HG02943 (cell line): ENCODE measurements at regions not wholly inside any gene's neighbourhood (a gene's known extent, or its start where the extent isn't known, plus 50 kb on each side); places are given as distances from the start of the nearest gene placed in this dataset.
"Not testable (repeated sequence)": the region's sequence is repeated elsewhere in the genome, so short reads cannot be mapped to it uniquely, and the experiment has no call there.

Experiments
- ATAC-seq: cut with Tn5 transposase; IDR thresholded peaks from one replicate; pipeline ENCODE4 v1.9.1; 2021; ENCODE audit warnings: mild to moderate bottlenecking, low read depth, moderate library complexity; ENCODE audit not compliant: unreplicated experiment

DNA sequence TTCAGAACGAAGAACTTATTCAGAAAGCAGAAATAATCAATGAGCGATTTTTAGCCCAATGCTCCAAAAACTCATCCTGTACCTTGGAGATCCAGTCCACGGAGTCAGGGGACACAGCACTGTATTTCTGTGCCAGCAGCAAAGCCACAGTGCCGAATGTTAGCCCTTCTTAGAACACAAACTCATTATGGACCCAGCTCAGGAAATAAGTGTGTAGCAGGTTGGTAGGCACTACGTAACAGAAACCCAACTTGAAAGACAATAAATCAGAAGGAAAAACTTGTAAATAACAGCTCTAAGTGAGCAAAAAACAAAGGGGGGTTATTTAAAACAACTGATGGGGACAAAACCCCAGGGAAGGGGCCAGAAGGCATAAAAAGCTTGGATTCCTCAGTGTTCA, 112.0 kb upstream of the PRSS1 start:
- ATAC-seq = no peak

DNA sequence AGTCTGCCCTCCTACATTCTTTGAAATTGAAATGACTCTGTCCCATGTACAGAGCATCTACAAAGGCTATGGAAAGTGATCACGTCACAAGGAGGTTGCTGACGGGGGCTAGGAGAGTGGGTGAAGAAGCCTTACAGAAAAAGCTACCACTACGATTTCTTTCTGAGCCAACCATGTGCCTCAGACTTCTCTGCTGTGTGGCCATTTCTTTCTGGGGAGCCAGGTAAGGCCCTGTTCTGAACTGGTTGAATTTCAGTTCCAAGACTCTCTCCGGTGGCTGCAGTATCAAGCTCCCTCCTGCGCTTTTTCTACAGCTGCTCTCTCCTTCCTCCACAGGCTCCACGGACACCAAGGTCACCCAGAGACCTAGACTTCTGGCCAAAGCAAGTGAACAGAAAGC, 112.5 kb upstream of the PRSS1 start:
- no peak for ATAC-seq

DNA sequence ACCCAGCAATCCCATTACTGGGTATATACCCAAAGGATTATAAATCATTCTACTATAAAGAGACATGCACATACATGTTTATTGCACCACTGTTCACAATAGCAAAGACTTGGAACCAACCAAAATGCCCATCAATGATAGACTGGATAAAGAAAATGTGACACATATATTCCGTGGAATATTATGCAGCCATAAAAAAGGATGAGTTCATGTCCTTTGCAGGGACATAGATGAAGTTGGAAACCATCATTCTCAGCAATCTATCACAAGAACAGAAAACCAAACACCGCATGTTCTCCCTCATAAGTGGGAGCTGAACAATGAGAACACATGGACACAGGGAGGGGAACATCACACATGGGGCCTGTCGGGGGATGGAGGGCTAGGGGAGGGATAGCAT, 113.2 kb upstream of the PRSS1 start:
- ATAC-seq = not testable (repeated sequence)

DNA sequence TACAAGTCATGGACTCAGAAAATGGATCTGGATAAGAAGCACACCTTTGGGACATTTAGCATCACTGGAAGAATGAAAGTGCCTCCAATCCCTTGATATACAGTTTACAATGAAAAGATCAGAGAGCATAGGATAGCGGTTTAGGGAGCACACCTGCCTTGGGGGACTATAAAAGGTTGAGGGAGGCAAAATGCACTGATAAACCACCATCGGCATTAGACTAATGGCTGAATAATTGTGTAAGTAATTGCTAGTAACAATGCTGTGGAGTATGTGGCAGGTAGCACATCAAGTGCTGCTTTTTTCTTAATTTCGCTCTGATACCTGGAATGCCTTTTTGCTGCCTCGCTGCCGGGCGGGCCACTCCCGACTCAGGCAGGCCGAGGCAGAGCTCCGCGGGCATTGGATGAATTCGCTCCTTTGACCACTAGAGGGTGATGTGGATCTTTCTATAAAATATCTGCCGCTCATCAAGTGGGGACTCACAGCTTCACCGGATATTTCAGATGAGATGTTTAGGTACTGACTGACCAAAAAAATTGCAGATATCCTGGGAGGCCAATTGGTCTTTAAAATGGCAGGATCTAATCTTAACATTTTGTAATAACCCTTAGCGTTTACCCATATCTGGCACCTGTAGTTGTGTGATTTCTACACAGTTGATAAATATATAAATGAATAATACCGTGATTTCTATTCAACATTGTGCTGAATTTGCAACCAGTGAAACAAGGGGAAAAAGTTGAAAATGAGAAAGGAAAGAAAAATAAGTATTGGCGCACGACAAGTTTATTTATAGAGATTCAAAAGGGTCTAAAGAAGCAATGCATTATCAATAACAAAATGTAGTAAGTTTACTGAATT, 116.8 kb upstream of the PRSS1 start:
- no peak for ATAC-seq

DNA sequence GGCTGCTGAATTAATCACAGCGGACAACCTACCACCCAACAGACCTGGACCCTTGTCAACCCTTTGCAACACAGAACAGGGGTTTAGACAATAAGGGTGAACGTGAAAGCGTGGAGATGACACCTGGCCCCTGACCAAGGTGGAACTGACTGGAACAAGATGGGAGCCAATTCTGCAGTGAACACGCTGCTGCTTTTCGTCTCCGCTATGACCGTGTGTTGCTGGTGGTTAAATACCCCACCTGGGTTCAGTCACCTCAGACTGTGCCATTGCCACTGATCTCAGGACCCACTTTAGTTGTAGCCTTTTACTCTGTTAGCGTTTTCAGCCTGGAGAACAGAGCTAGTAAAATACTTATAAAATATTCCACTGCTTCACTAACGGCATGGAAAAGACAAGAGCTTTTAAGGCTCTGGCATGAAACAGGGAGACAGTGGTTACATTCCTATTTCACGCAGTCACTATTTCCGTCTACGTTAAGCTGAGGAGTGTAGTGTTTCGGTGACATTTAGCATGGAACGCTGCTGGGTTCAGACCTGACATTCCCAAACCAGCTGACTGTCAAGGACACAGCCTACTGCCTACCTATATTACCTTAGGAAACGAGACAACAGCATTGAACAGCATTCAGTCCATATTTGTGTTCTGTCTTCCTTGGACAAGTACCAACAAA, 119.5 kb upstream of the PRSS1 start:
- ATAC-seq = no peak

DNA sequence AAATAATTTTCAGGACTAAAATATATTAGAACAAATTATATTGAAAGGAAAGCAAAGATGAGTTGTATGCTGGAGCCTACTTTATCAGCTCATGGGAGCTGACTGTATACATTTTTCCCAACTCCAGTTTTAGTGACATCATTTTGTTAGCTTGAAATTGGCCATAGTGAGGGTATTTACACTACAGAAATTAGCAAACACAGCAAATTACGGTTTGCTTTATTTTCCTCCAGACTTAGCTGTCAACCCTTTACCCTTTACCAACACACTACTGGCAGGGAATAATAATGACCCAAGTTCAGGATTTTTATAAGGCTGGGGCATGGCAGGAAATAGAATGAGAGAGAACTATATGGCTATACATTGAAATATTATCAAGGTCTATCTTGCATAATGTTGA, 120.3 kb upstream of the PRSS1 start:
- ATAC-seq = no peak

DNA sequence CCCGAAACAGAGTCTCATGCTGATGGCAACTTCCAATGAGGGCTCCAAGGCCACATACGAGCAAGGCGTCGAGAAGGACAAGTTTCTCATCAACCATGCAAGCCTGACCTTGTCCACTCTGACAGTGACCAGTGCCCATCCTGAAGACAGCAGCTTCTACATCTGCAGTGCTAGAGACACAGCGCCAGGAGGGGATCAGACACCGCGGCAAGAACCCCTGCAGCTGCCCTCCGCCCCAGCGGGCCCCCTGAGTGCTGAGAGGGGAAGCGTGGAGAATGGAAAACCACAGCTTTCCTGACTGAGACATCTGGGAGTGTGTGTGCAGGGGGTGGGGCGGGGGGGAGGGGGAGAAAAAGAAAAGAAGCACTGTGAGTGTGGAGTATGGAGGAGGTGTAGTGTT, 122.0 kb upstream of the PRSS1 start:
- ATAC-seq = not testable (repeated sequence)

DNA sequence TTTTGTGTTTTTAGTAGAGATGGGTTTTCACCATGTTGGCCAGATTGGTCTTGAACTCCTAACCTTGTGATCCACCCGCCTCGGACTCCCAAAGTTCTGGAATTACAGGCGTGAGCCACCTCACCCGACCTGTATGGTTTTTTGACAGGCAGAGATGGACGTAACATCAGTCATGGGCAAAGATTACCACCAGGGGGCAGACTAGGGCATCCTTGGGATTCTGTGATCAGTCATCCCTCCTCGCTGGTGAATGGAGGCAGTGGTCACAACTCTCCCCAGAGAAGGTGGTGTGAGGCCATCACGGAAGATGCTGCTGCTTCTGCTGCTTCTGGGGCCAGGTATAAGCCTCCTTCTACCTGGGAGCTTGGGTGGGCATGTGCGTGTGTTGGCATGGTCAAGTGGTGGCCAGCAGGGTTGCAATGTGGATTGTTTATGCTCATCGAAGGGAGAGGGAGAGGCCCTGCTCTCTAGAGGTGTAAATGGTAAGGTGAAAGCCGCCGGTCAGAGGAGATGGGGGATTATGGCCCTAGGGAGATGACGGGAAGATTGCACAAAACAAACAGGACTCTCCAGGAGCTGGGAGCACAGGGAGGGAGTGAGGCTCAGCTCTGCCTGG, 122.7 kb upstream of the PRSS1 start:
- ATAC-seq = no peak

DNA sequence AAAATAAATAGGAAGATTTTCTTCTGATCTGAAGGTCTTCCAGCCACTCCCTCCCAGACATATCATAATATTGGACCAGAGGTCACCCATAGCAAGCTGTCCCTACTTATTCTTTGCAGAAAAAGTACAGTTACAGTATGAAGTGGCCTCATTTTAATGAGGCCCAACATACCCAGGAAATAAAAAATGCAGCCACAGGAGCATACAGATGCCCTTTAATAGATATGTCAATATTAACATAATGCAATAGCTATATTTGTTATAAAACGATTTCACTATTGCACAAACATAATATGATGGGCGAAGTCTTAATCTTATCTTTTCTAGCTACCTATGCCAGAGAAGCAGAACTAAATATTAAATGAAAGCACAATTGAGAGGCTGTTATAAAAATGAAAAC, 124.1 kb upstream of the PRSS1 start:
- not testable (repeated sequence) for ATAC-seq

DNA sequence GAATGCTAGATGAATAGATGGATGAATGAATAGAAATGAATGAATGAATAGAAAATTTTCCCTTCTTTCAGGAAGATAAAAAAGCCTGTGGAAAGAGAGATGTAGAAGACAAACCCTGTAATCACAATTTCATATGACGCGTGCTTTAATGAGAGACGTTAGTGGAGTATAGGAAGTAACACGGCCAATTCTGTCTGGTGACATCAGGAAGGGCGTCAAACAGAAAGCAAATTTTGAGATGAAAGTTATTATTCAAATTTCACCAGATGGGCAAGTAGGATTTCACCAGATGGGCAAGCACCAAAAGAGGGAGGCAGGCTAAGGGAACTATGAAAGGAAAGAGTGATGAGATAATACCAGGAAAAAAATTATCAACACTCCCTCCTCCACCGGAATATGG, 128.9 kb upstream of the PRSS1 start:
- ATAC-seq = no peak

DNA sequence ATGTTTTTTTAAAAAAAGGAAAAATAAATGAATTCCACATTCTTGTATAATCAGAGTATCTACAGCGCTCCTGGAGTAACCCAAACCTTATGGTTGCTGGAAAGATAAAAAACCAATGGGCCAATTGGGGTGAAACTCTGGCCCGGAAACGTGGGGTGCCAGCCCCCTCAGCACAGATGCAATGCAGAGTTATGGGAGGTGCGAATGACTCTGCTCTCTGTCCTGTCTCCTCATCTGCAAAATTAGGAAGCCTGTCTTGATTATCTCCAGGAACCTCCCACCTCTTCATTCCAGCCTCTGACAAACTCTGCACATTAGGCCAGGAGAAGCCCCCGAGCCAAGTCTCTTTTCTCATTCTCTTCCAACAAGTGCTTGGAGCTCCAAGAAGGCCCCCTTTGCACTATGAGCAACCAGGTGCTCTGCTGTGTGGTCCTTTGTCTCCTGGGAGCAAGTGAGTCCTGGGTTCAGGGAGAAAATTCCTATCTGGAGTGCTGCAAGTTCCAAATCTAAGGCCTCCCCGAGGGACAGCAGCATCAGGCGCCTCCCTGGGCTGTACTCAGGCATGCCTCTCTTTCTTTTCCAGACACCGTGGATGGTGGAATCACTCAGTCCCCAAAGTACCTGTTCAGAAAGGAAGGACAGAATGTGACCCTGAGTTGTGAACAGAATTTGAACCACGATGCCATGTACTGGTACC, 130.5 kb upstream of the PRSS1 start:
- no peak for ATAC-seq

DNA sequence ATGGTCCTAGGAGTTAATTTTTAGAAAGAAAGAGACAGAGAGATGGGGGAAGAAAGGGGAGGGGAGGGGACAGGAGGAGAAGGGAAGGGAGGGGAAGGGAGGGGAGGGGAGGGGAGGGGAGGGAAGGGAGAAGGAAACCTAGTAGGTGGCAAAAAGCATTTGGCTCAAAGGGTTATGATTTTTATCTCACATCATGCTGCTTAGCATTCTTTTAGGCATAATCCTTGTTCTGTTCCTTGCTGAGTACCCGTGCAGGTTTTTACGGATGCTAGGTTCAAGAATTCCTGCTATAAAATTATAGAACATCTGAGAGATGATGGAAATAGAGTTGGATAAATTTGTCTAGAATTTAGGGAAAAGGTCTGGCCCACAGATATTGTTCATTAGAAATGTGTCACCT, 132.4 kb upstream of the PRSS1 start:
- ATAC-seq = no peak

DNA sequence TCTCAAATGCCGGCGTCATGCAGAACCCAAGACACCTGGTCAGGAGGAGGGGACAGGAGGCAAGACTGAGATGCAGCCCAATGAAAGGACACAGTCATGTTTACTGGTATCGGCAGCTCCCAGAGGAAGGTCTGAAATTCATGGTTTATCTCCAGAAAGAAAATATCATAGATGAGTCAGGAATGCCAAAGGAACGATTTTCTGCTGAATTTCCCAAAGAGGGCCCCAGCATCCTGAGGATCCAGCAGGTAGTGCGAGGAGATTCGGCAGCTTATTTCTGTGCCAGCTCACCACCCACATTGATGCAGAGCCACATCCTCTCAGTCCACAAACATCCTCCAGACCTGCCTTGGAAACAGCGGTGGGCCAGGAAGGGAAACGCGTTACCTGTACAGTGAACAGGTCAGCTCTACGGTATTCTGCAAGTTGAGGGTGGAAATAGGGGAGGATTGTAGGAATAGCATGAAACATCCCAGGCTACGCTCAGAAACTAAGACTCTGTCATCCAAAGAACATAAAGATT, 133.1 kb upstream of the PRSS1 start:
- no peak for ATAC-seq

DNA sequence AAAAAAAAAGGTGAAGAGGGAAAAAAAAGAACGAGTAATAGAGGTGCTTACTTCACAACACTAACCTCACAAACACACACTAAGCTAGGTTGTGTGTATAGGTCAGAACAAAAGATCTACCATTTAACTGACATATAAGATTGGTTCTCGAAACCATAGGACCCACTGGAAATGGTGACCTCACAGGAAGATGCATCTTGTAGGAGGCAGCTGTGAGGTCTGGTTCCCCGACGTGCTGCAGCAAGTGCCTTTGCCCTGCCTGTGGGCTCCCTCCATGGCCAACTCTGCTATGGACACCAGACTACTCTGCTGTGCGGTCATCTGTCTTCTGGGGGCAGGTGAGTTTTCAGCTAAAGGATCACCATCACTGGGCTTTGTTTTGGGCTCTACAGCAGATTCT, 133.8 kb upstream of the PRSS1 start:
- ATAC-seq = no peak

DNA sequence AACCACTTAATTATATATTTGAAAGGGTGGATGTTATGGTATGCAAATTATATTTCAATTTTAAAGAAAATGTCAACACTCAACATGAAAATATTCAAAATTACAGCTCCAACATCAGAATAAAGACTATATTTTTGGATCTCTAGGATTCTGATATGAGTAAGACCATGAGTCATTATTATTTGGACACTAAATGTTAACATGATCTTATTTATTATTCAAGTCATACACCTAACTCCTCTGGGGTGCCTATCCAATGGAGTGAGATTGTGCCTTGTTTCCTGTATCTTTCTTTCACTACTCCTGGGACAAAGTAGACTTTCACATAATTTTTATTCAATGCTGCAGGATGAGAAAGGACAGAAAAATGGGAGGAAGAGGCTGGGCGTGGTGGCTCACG, 135.2 kb upstream of the PRSS1 start:
- ATAC-seq = no peak

DNA sequence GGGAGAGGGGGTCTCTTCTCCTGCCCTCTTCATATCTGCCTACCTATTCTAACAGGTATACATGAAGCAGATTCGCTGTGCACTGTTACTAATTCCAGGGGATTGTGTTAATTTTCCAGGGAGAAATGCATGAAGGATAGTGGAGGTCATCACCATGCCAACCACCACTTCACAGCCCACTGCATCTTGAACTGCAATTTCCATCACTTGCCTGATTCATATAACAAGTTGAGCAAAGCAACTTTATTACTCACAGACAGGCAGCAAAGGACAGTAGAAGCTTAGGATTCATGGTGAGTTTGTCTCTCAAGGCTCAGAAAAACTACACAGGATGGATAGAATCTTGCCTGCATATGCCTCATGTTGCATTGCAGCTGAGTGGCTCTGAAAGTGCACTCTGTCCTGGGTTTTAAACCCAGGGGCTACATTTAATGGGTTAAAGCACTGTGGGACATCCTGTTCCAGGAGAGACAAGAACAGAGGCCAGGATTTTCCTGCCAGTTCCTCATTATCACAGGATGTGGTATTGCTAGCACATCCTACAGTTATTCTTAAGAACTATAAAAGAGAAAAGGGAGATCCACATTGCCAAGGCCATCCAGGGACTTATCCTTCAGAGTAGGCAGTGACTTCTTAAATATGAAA, 136.9 kb upstream of the PRSS1 start:
- ATAC-seq = no peak

DNA sequence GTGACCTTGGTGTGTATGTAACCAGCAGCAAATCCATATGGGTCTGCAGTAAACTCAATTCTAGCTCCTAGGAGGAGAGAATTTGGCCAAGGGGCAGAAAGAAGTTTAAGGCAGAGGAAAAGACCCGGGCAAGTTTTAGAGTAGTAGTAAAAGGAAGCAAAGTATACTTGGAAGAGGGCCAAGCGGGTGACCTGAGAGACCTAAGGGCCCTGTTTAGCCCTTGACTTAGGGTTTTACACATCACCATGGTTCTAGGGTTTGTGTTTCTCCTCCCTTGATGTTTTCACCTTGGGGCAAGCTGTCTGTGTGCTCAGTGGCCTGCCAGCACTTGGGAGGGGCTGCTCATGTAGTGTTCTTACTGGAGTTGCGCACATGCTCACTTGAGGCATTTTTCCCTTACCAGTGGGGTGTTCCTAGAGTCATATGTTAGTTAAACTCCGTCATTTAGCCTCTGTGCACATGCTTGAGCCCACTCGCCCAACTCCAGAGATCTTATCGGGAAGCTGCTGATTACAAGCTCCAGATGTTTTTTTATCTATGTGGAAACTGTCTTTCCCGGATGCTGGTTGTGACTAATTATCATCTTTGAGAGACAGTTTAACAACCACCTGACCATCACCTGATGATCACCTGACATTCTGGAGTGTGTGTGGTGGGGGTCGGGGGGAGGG, 137.6 kb upstream of the PRSS1 start:
- no peak for ATAC-seq

DNA sequence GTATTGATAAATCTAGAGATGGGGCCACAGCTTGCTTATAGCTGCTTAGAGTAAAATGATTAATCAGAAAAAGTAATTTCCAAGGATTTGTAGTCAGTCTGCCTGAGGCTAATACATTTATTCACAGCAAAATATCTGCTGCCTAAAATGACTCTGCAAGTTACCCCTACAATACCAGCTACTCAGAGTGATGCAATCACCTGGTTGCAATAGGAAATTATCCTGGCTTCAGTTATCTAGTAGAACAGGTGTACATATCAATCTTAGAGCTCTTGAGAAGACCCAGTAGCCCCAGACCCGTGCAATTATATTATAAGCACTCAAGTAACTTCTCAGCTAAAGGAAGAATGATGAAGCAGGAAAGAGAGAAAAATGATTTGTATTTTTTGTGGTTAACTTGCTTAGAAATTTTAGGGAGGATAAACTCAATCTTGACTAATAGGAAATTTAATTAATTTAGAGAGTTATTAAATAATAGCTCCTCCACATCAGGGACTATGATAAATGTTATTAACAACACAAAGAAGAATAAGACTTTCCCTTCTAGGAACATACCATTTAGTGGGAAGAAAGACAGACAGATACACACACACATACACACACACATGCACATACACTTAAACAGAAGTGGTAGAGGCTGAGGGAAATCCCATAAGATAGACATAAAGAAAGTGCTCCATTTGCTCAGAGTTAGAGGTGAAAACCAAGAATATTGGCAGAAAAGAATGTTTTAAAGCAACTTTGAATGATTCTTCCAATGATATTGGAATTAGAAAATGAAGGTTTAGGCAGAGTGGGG, 140.4 kb upstream of the PRSS1 start:
- no peak for ATAC-seq

DNA sequence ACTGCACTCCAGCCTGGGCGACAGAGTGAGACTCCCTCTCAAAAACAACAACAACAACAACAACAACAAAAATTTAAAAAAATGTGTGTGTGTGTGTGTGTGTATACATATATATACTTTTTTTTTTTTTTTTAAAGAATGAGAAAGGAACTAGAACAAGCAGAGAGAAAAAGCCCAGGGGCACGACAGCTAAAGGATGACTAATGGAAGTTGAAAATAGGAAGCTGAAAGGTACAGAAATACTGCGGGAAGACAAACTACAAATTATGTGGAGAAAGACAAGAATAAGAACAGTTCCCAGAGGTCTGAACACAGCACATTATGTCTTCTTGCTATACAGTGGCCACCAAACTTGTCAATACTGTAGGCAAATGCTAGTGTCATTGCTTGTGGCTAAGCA, 141.9 kb upstream of the PRSS1 start:
- ATAC-seq = no peak
